WTC11 (cell line): ENCODE measurements at regions not wholly inside any gene's neighbourhood (a gene's known extent, or its start where the extent isn't known, plus 50 kb on each side); places are given as distances from the start of the nearest gene placed in this dataset.

Source experiments
- ATAC-seq: fragments of 200-7000 bp; cut with Tn5 transposase; 2 replicates; pipeline ENCODE4 v1.10.0; 2021; ENCODE audit warnings: mild to moderate bottlenecking, moderate library complexity
- CTCF ChIA-PET: fragments of 300-600 bp; sonication (Branson Sonifier 250); formaldehyde crosslinking; loops from one replicate; lab custom pipeline; 2021; ENCODE audit warnings: antibody characterized with exemption; lab: Charles Lee
- POLR2A ChIA-PET: fragments of 350-600 bp; sonication (Branson Sonifier 250); formaldehyde crosslinking; loops from one replicate; lab custom pipeline; 2021; ENCODE audit warnings: antibody characterized with exemption; lab: Charles Lee
- DNase-seq: peaks from one replicate; pipeline ENCODE4 v3.0.0; 2021; ENCODE audit warnings: low spot score
- H3K27ac Mint-ChIP-seq: 2 replicates; pipeline ENCODE4 v1.8.0; 2021; ENCODE audit warnings: mixed read lengths
- H3K27me3 Mint-ChIP-seq: 2 replicates; pipeline ENCODE4 v1.8.0; 2021; ENCODE audit warnings: low read depth, mild to moderate bottlenecking, moderate library complexity, mixed read lengths
- H3K36me3 Mint-ChIP-seq: 2 replicates; pipeline ENCODE4 v1.8.0; 2021; ENCODE audit warnings: mixed read lengths
- H3K4me1 Mint-ChIP-seq: 2 replicates; pipeline ENCODE4 v1.8.0; 2022; ENCODE audit warnings: mixed read lengths
- H3K4me3 Mint-ChIP-seq: 2 replicates; pipeline ENCODE4 v1.8.0; 2021; ENCODE audit warnings: mild to moderate bottlenecking, moderate library complexity, mixed read lengths
- H3K9me3 Mint-ChIP-seq: 2 replicates; pipeline ENCODE4 v1.8.0; 2021; ENCODE audit warnings: mixed read lengths
- AR ChIP-seq: fragments of 250-450 bp; sonication (Bioruptor Pico); IDR thresholded peaks from 2 replicates; pipeline ENCODE4 v1.9.0; 2021; ENCODE audit warnings: mild to moderate bottlenecking
- ATF6 ChIP-seq: sonication (generic); formaldehyde crosslinking; IDR thresholded peaks from 2 replicates; pipeline ENCODE4 v1.8.1; 2023; ENCODE audit warnings: mild to moderate bottlenecking, missing genetic modification reagents
- CBFB ChIP-seq: sonication (generic); formaldehyde crosslinking; IDR thresholded peaks from 2 replicates; pipeline ENCODE4 v1.8.1; 2022; ENCODE audit warnings: mild to moderate bottlenecking, low read depth, missing genetic modification reagents
- E2F1 ChIP-seq: sonication (generic); formaldehyde crosslinking; IDR thresholded peaks from 2 replicates; pipeline ENCODE4 v1.8.0; 2022; ENCODE audit warnings: mild to moderate bottlenecking, missing genetic modification reagents
- ELF4 ChIP-seq: sonication (generic); formaldehyde crosslinking; IDR thresholded peaks from 2 replicates; pipeline ENCODE4 v1.8.1; 2022; ENCODE audit warnings: low read depth, mild to moderate bottlenecking, moderate library complexity, missing genetic modification reagents
- GABPB1 ChIP-seq: sonication (generic); formaldehyde crosslinking; IDR thresholded peaks from 2 replicates; pipeline ENCODE4 v1.8.1; 2023; ENCODE audit warnings: mild to moderate bottlenecking, missing genetic modification reagents
- HMGXB4 ChIP-seq: sonication (generic); formaldehyde crosslinking; IDR thresholded peaks from 2 replicates; pipeline ENCODE4 v1.8.1; 2023; ENCODE audit warnings: mild to moderate bottlenecking, moderate library complexity, missing genetic modification reagents
- IRF1 ChIP-seq: sonication (generic); formaldehyde crosslinking; IDR thresholded peaks from 2 replicates; pipeline ENCODE4 v1.8.0; 2023; ENCODE audit warnings: missing genetic modification reagents
- NR2C2 ChIP-seq: sonication (generic); formaldehyde crosslinking; IDR thresholded peaks from 2 replicates; pipeline ENCODE4 v1.8.0; 2022; ENCODE audit warnings: mild to moderate bottlenecking, missing genetic modification reagents
- RELA ChIP-seq: sonication (generic); formaldehyde crosslinking; IDR thresholded peaks from 2 replicates; pipeline ENCODE4 v1.8.1; 2022; ENCODE audit warnings: missing genetic modification reagents, mild to moderate bottlenecking, borderline replicate concordance
- TP53 ChIP-seq: sonication (generic); formaldehyde crosslinking; IDR thresholded peaks from 2 replicates; pipeline ENCODE4 v1.8.1; 2023; ENCODE audit warnings: mild to moderate bottlenecking, missing genetic modification reagents
- USF1 ChIP-seq: sonication (generic); formaldehyde crosslinking; IDR thresholded peaks from 2 replicates; pipeline ENCODE4 v1.8.0; 2022; ENCODE audit warnings: mild to moderate bottlenecking, missing genetic modification reagents
- ZBTB21 ChIP-seq: sonication (generic); formaldehyde crosslinking; IDR thresholded peaks from 2 replicates; pipeline ENCODE4 v1.8.1; 2023; ENCODE audit warnings: mild to moderate bottlenecking, missing genetic modification reagents, borderline replicate concordance
- ZNF232 ChIP-seq: sonication (generic); formaldehyde crosslinking; IDR thresholded peaks from 2 replicates; pipeline ENCODE4 v1.8.0; 2022; ENCODE audit warnings: mild to moderate bottlenecking, missing genetic modification reagents
- ZNF263 ChIP-seq: sonication (generic); formaldehyde crosslinking; IDR thresholded peaks from 2 replicates; pipeline ENCODE4 v1.8.1; 2022; ENCODE audit warnings: low read depth, mild to moderate bottlenecking, moderate library complexity, missing genetic modification reagents
- ZNF396 ChIP-seq: fragments of 250-450 bp; sonication (Bioruptor Pico); IDR thresholded peaks from 2 replicates; pipeline ENCODE4 v1.8.0; 2021; ENCODE audit warnings: mild to moderate bottlenecking, moderate library complexity, borderline replicate concordance
- ZNF423 ChIP-seq: fragments of 250-450 bp; sonication (Bioruptor Pico); IDR thresholded peaks from 2 replicates; pipeline ENCODE4 v2.1.2; 2022; ENCODE audit warnings: mild to moderate bottlenecking, moderate library complexity
- TF ChIP-seq, protein P1 (sequence below): sonication (generic); formaldehyde crosslinking; conservative IDR thresholded peaks from 2 replicates; pipeline ENCODE4 v1.8.1; 2023; ENCODE audit warnings: mild to moderate bottlenecking, low read depth, missing genetic modification reagents, moderate library complexity
- TF ChIP-seq, protein P2 (sequence below): fragments of 250-450 bp; sonication (Bioruptor Pico); IDR thresholded peaks from 2 replicates; pipeline ENCODE4 v1.9.0; 2021; ENCODE audit warnings: mild to moderate bottlenecking
- TF ChIP-seq, protein P3 (sequence below): fragments of 250-450 bp; sonication (Bioruptor Pico); conservative IDR thresholded peaks from 2 replicates; pipeline ENCODE4 v1.9.0; 2021; ENCODE audit warnings: mild to moderate bottlenecking

DNA sequence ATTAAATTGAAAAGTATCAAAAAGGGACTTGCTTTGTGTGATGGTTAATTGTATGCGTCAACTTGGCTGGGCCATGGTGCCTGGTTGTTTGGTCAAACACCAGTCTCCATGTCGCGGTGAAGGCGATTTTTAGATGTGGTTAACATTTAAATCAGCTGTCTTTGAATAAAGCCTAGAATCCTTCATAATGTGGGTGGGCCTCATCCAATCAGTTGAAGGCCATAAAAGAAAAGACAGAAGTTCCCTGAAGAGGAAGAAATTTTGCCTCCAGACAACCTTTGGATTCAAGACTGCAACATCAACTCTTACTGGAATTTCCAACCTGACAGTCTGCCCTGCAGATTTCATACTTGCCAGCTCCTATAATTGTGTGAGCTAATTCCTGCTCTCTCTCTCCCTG is 160.5 kb downstream of the SH3BP4 start:
- H3K4me1 Mint-ChIP-seq = peaks cover 13% of the 10 kb centered on the region
- no peaks in the 10 kb centered on the region for H3K27me3 Mint-ChIP-seq
- ChIA-PET CTCF (no interaction called here), POLR2A (no interaction called here)
- ATAC-seq = no peak
- H3K4me3 Mint-ChIP-seq = no peak overlapping the region
- DNase-seq = no peak
- no peak overlapping the region for H3K27ac Mint-ChIP-seq
- TF ChIP-seq ZNF232 (CRISPR knock-in tag) (no peak), IRF1 (CRISPR knock-in tag) (no peak), ATF6 (CRISPR knock-in tag) (no peak)
- no peaks in the 10 kb centered on the region for H3K36me3 Mint-ChIP-seq
- H3K9me3 Mint-ChIP-seq = no peaks in the 10 kb centered on the region

DNA sequence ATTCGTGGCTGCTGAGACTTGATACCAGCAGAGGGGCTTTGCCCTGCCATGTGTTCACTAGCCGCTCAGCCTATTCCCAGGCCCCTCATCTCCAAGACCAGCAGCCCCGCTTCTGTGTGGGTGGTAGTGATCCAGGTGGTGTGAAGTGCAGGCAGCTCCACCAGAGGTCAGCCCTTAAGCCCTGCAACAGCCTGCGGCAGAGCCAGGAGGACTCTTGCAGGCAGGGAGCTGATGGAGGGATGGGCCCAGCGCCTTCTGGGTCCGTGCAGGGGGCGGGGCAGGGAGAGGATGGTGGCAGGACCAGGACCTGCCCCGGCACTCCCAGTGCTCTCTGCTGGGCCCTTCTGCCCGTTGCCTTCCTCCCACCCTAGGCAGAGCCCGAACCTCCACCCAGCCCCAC is 162.0 kb downstream of the SH3BP4 start:
- POLR2A ChIA-PET = no interaction called here
- Mint-ChIP-seq H3K4me1 (peaks cover 13% of the 10 kb centered on the region), H3K9me3 (no peaks in the 10 kb centered on the region)
- no peak for TF ChIP-seq ZNF423 (CRISPR knock-in tag)
- TF ChIP-seq, protein P1, sequence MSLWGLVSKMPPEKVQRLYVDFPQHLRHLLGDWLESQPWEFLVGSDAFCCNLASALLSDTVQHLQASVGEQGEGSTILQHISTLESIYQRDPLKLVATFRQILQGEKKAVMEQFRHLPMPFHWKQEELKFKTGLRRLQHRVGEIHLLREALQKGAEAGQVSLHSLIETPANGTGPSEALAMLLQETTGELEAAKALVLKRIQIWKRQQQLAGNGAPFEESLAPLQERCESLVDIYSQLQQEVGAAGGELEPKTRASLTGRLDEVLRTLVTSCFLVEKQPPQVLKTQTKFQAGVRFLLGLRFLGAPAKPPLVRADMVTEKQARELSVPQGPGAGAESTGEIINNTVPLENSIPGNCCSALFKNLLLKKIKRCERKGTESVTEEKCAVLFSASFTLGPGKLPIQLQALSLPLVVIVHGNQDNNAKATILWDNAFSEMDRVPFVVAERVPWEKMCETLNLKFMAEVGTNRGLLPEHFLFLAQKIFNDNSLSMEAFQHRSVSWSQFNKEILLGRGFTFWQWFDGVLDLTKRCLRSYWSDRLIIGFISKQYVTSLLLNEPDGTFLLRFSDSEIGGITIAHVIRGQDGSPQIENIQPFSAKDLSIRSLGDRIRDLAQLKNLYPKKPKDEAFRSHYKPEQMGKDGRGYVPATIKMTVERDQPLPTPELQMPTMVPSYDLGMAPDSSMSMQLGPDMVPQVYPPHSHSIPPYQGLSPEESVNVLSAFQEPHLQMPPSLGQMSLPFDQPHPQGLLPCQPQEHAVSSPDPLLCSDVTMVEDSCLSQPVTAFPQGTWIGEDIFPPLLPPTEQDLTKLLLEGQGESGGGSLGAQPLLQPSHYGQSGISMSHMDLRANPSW = no peak
- TF ChIP-seq ZBTB21 (CRISPR knock-in tag) = 0 out of 2 replicates have a peak, but pooled peaks have one; percentile 53
- no peak for TF ChIP-seq ELF4 (CRISPR knock-in tag)
- no peak for TF ChIP-seq RELA (CRISPR knock-in tag)
- no peak for TF ChIP-seq NR2C2 (CRISPR knock-in tag)
- TF ChIP-seq USF1 (CRISPR knock-in tag) = no peak
- TF ChIP-seq, protein P2, sequence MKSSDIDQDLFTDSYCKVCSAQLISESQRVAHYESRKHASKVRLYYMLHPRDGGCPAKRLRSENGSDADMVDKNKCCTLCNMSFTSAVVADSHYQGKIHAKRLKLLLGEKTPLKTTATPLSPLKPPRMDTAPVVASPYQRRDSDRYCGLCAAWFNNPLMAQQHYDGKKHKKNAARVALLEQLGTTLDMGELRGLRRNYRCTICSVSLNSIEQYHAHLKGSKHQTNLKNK (CRISPR knock-in tag) = no peak
- no peak for TF ChIP-seq AR (CRISPR knock-in tag)
- TF ChIP-seq TP53 = peak; percentile 57; the same call in 1 of the 2 replicates
- peak; percentile 70; the same call in 1 of the 2 replicates for TF ChIP-seq ZNF263 (CRISPR knock-in tag)
- TF ChIP-seq, protein P3, sequence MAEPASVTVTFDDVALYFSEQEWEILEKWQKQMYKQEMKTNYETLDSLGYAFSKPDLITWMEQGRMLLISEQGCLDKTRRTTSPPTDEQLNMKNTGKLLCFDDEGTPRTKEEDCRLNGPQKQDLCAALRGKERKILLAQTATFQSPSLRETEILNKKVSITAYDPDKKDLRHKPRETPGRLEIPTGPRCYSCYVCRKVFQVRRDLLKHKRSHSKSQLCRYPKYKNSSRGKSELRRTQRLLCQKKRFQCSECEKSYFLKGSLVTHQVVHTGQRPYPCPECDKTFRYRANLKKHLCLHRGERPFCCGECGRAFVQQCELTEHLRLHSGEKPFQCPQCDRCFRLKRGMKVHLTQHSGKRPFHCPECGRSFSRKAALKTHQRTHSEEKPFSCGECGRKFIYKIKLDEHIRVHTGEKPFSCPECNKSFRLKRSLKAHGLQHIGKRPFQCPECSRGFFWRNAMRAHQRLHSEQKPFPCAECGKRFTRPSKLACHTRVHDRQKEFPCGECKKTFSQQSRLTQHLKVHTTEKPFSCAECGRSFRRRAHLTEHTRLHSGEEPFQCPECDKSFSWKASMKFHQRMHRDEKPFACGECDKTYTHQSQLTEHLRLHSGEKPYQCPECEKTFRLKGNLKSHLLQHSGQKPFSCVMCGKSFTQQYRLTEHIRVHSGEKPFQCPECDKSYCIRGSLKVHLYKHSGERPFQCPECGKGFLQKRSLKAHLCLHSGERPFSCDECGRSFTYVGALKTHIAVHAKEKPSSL (CRISPR knock-in tag) = no peak
- peak; percentile 27; the same call in 1 of the 2 replicates for TF ChIP-seq CBFB (CRISPR knock-in tag)
- TF ChIP-seq GABPB1 (CRISPR knock-in tag) = no peak
- no peak for TF ChIP-seq ZNF396 (CRISPR knock-in tag)
- no peak for TF ChIP-seq HMGXB4 (CRISPR knock-in tag)
- no peak for TF ChIP-seq E2F1 (CRISPR knock-in tag)

More for the DNA sequence above, 162.0 kb downstream of the SH3BP4 start:
- H3K27me3 Mint-ChIP-seq = peaks cover 2% of the 10 kb centered on the region; the same call in 1 of the 2 replicates
- DNase-seq = peak; percentile 74
- ATAC-seq = peak; percentile 99
- no peak overlapping the region for H3K27ac Mint-ChIP-seq
- CTCF ChIA-PET = interaction anchor here (0.6 to 1.9 kb wide), 13 partner anchors 8 to 617 kb away, joined by 3 to 12 read pairs (median 5); partner anchors contain the start of gene ARL4C
- no peaks in the 10 kb centered on the region for H3K36me3 Mint-ChIP-seq
- H3K4me3 Mint-ChIP-seq = no peak overlapping the region
